Stimulated activated CD8-positive, alpha-beta memory T cell treated with anti-CD3 and anti-CD28 coated beads, Interleukin-15, amount 100 ng/mL, for 48 hours (primary cell): ENCODE measurements at regions not wholly inside any gene's neighbourhood (a gene's known extent, or its start where the extent isn't known, plus 50 kb on each side); places are given as distances from the start of the nearest gene placed in this dataset.
"Not testable (repeated sequence)": the region's sequence is repeated elsewhere in the genome, so short reads cannot be mapped to it uniquely, and the experiment has no call there.

Experiments used
- DNase-seq, 2 donors: peaks; one replicate each; pipeline ENCODE4 v3.0.0-alpha.2; 2020; ENCODE audit warnings: low read depth in 2 of 2

- not testable (repeated sequence) for DNase-seq
Measured at GRCh38 chr15:30833379-30833778, 70.3 kb upstream of the FAN1 start.

DNA sequence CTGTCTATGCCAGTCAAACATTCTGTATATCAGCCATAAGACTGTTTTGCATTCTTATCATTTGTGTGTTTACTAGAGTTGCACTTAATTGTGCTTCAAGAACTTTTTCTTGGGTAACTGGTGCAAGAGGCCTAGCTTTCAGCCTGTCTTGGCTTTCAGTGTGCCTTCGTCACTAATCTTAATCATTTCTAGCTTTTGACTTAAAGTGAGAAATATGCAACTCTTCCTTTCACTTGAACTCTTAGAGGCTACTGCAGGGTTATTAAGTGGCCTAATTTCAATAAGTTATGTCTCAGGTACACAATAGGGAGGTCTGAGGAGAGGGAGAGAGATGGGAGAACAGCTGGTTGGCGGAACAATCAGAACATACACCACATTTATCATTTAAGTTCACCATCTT is 62.1 kb upstream of the FAN1 start:
- not testable (repeated sequence) for DNase-seq

- not testable (repeated sequence) for DNase-seq
Measured at GRCh38 chr15:30842798-30843472, 60.8 kb upstream of the FAN1 start.

GRCh38 chr15:30845536-30845935 is 58.2 kb upstream of the FAN1 start:
- not testable (repeated sequence) for DNase-seq
